ENCODE measurements at regions not wholly inside any gene's neighbourhood (a gene's known extent, or its start where the extent isn't known, plus 50 kb on each side); places are given as distances from the start of the nearest gene placed in this dataset.

DNA sequence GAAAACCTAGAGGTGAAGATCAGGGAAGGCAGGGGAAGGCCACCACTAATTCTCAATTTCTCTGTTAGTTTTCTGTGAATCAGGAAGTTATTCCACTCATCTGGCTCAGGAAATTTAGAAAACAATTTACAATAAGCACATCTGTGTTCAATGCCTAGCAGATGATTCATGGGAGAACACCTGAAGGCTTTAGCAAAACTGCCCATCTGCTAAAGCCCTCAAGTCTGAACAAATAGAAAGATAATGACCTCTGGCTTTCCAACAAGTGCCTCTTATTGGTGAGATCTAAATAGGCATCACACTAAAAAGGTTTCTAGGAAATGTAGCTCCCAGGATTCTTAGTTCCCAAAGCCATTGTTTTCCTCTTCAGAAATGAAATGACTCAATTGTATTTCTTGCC lies 122.1 kb upstream of the GNPDA2 start:
- no peaks in the 10 kb centered on the region for H3K9me3 ChIP-seq
- DNase-seq: no peak
- no peak overlapping the region for H3K4me3 ChIP-seq
- no peaks in the 10 kb centered on the region for H3K27me3 ChIP-seq
- no peak overlapping the region for H3K27ac ChIP-seq
- H3K4me1 ChIP-seq: no peaks in the 10 kb centered on the region
- TF ChIP-seq POLR2A (IDR thresholded peaks at IDR 0.05): no peak
- TF ChIP-seq, protein P1, sequence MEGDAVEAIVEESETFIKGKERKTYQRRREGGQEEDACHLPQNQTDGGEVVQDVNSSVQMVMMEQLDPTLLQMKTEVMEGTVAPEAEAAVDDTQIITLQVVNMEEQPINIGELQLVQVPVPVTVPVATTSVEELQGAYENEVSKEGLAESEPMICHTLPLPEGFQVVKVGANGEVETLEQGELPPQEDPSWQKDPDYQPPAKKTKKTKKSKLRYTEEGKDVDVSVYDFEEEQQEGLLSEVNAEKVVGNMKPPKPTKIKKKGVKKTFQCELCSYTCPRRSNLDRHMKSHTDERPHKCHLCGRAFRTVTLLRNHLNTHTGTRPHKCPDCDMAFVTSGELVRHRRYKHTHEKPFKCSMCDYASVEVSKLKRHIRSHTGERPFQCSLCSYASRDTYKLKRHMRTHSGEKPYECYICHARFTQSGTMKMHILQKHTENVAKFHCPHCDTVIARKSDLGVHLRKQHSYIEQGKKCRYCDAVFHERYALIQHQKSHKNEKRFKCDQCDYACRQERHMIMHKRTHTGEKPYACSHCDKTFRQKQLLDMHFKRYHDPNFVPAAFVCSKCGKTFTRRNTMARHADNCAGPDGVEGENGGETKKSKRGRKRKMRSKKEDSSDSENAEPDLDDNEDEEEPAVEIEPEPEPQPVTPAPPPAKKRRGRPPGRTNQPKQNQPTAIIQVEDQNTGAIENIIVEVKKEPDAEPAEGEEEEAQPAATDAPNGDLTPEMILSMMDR (IDR thresholded peaks at IDR 0.05): no peak
- intact Hi-C loops (cut with DNase I; ENCODE audit: low total_unique reads): no loop called here
- no peaks in the 10 kb centered on the region for H3K36me3 ChIP-seq

DNA sequence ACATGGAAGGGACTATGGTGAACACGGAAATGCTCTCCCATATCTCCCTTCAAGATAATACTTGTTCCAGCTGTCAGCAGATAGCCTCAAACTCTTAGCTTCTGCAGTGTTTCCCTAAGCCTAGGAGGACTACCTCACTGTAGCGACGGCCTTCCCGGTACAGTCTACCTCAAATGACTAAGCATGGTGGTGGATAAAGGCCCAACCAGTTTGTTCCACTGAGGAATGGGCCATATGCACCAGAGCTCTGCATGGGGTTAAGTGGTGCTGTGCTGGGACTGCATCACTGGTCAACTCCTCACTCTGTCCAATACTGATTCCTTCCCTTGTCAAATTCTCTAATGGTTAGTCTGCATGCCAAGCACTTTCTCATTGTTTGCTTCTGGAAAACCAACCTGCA lies 119.6 kb upstream of the GNPDA2 start:
- Histone ChIP-seq H3K4me3 (no peak overlapping the region), H3K27me3 (no peaks in the 10 kb centered on the region), H3K36me3 (no peaks in the 10 kb centered on the region), H3K4me1 (no peaks in the 10 kb centered on the region), H3K9me3 (no peaks in the 10 kb centered on the region), H3K27ac (no peak overlapping the region)
- intact Hi-C loops (cut with DNase I; ENCODE audit: low total_unique reads): no loop called here
- TF ChIP-seq POLR2A (IDR thresholded peaks at IDR 0.05): no peak
- TF ChIP-seq, protein P1 (IDR thresholded peaks at IDR 0.05): no peak
- DNase-seq: no peak

DNA sequence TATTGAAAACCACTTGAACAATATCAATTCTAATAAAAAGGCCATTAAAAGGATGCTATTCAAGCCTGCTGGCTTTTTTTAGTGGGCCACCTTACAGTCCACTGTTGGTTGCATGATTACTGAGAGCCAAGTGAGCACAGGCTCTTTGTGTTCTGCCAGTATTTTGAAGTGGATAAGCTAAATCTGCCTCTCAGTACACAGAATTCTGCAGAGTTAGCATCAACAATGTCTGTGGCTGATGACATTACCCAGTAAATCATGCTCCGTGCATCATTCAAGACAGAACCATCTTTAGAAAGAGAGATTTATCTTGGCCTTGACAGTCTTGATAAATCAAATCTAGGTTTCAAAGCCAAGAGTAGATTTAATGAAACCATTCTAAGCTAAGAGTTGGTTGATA lies 119.0 kb upstream of the GNPDA2 start:
- no peak overlapping the region for H3K27ac ChIP-seq
- no peaks in the 10 kb centered on the region for H3K4me1 ChIP-seq
- no peaks in the 10 kb centered on the region for H3K36me3 ChIP-seq
- no peaks in the 10 kb centered on the region for H3K27me3 ChIP-seq
- no peak overlapping the region for H3K4me3 ChIP-seq
- no peaks in the 10 kb centered on the region for H3K9me3 ChIP-seq
- no peak for DNase-seq
- TF ChIP-seq, protein P1 (IDR thresholded peaks at IDR 0.05): no peak
- no peak for TF ChIP-seq POLR2A (IDR thresholded peaks at IDR 0.05)
- intact Hi-C loops (cut with DNase I; ENCODE audit: low total_unique reads): no loop called here

DNA sequence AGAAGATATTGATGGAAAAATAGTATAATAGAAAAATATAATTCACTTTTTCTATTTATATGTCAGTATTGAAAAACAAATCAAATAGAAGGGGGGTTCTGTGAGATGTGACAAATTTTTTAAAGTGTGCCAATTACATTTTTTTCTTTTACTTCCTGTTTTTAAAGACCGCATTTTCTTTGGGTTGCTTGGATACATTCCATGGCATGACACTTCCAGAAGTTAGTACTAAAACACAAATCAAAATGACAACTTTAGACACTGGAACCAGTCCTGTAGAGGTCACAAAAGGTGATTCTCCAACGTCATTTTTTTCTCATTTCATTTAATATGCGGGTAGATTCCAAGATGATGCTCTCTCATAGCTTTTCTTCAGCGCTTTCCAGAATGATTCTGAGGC lies 116.2 kb upstream of the GNPDA2 start:
- H3K4me3 ChIP-seq: no peak overlapping the region
- DNase-seq: no peak
- H3K4me1 ChIP-seq: no peaks in the 10 kb centered on the region
- H3K27ac ChIP-seq: no peak overlapping the region
- no peak for TF ChIP-seq POLR2A (IDR thresholded peaks at IDR 0.05)
- TF ChIP-seq, protein P1 (IDR thresholded peaks at IDR 0.05): no peak
- no peaks in the 10 kb centered on the region for H3K27me3 ChIP-seq
- intact Hi-C loops (cut with DNase I; ENCODE audit: low total_unique reads): no loop called here
- H3K36me3 ChIP-seq: no peaks in the 10 kb centered on the region
- H3K9me3 ChIP-seq: no peaks in the 10 kb centered on the region

DNA sequence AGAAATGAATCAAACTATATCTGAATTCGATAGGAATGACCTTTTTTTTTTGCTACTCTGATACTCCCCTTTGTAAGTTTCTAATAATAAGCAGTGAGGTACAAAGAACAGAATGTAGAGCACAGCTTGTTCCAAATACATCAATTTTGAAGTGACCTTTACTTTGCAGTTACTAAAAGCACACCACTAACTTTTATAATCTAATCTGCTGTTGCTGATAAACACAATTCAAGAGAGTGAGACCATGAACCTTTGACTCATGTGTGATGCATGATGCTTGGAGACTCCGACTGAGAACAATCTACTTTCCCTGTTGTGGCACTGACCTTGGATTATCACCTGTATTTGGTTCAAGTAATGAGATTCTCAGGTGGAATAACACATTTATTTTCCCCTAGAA lies 91.6 kb upstream of the GNPDA2 start:
- Histone ChIP-seq H3K27me3 (no peaks in the 10 kb centered on the region), H3K4me3 (no peak overlapping the region), H3K9me3 (no peaks in the 10 kb centered on the region), H3K4me1 (no peaks in the 10 kb centered on the region), H3K27ac (no peak overlapping the region), H3K36me3 (no peaks in the 10 kb centered on the region)
- no peak for TF ChIP-seq POLR2A (IDR thresholded peaks at IDR 0.05)
- TF ChIP-seq, protein P1 (IDR thresholded peaks at IDR 0.05): no peak
- DNase-seq: no peak
- intact Hi-C loops (cut with DNase I; ENCODE audit: low total_unique reads): no loop called here

Data from uterus (tissue), 3 donors.